Right ventricle myocardium inferior (tissue), 1 donor: ENCODE measurements at regions not wholly inside any gene's neighbourhood (a gene's known extent, or its start where the extent isn't known, plus 50 kb on each side); places are given as distances from the start of the nearest gene placed in this dataset.

Source experiments
- ATAC-seq: fragments of 200-7000 bp; cut with Tn5 transposase; one replicate; pipeline ENCODE4 v1.9.1; 2020; ENCODE audit warnings: mild to moderate bottlenecking, moderate library complexity
- DNase-seq: peaks from one replicate; pipeline ENCODE4 v3.0.0; 2021; ENCODE audit errors: missing footprints
- intact Hi-C: fragments of 100-400 bp; cut with DNase I; formaldehyde crosslinking; loops from one replicate; pipeline ENCODE4 v1.11.0; 2022
- donor health status: DM: no; HTN: yes; CAD: no; lungs with severe emphysema.

DNA sequence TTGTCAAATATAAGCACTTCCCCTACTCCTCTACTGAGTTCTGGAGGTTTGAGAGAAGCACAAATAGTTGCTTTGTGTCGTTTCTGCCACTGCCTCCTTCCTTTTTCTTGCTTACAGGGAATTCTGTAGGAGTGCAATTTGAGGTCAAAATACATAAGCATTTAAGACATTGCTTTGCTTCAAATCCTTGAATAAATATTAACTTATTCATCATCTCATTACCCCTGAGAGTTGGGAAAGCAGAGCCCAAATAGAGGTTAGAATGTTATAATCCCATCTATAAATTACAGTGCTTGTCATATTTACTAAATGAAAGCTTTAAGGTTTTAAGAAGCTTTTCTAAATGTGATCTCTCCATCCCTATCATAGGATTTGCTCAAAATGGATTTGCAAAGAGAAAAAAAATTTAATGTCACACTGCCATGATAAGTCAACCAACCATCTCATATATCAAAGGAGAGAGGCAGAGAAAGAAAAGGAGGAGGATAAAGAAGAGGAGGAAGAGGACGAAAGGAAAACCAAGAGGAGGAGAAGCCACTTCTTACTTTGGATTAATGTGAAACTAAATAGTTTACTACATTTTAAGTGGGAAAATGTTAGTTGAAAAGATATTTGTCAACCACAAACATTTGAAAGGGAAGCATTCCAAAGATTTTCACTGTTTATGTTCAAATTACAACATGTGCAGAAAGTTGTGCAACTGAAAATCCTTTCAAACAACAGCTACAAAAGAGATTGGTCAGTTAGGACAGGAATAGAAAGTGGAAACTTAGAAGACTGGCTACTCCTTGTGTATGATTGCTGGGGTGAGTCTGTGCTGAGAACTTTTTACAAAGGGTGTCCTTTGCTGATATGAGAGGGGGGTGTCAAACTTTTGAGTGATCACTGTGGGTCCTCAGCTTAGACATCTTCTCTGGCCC, 277.3 kb upstream of the FN1 start:
- intact Hi-C loops: loop anchor here (2.0 kb wide), 1 partner anchor 46 kb away; no protein-coding TSS in a partner anchor
- ATAC-seq (peak; percentile 30), DNase-seq (no peak)

DNA sequence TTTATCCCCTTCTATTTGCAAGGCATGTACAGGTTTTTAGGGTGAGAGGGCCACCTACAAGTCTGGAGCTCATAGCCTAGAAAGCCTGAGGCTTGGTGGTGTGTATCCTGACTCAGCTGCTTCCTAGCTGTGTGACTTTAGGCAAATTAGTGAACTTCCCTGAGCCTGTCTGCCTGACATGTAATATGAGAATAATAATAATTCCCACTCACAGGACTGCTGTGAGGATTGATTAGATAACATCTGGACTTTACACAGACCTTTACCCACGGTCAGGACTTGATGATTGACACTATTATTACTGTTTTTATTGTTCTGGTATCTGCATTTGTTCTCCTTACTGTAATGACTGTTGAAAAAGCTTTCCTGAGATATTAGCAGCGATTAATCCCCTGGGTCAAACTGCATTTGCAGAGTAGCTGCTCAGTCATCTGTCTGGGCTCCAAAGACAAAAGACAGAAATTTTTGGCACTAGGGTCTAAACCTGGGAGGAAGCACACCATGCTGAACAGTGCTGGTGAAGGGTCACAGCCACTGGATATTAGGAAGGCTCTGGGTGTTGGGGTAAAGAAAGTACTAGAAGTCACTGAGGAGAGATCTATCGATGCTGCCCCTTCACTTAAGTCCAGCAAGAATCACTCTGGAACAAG, 276.5 kb upstream of the FN1 start:
- intact Hi-C loops: loop anchor here (2.0 kb wide), 1 partner anchor 46 kb away; no protein-coding TSS in a partner anchor
- ATAC-seq (no peak), DNase-seq (no peak)

DNA sequence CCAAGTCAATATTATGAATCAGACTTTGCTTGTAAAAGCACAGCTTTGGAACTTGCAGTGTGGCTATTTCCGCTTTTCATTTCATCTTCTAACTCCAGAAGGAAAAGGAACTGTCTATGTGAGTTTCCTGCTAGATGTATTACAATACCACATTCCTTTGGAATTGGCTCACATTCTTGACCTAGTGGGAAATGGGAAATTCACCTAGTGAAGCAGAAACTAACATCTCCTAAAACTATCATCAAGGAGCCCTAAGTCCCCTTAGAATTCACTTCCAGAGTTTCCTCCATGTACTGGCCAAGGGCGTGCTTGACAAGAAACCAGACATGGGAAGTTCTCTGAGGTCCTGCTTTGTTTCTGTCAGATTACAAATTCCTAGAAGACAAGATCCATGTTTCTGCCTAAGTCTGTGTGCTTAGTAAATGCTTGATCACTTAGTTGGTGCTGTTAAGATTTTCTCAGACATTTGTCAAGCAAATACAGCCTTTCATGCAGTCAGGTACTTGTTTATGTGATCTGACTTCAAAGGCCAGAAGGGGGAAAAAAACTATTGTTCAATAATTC, 275.7 kb upstream of the FN1 start:
- intact Hi-C loops: loop anchor here (2.0 kb wide), 1 partner anchor 47 kb away; no protein-coding TSS in a partner anchor
- ATAC-seq (peak; percentile 33), DNase-seq (no peak)

DNA sequence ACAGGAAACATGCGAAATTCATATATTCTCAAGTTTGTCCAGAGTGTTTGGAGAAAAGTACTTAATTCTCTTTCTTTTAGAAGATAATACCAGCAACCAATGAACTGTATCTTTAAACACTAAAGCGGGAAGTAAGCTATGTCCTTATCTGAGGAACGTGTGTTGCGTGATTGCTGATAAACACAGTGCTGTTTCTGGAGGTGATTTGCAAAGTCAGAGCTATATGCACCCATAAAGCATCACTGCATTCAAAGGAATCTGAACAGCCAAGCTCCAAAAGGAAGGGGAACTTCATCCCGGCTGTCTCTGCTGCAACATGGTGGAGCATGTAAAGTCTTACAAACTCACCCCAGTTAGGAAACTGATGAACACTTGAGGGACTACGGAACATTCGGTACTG, 271.7 kb upstream of the FN1 start:
- DNase-seq (no peak), ATAC-seq (no peak)
- intact Hi-C loops: no loop called here

DNA sequence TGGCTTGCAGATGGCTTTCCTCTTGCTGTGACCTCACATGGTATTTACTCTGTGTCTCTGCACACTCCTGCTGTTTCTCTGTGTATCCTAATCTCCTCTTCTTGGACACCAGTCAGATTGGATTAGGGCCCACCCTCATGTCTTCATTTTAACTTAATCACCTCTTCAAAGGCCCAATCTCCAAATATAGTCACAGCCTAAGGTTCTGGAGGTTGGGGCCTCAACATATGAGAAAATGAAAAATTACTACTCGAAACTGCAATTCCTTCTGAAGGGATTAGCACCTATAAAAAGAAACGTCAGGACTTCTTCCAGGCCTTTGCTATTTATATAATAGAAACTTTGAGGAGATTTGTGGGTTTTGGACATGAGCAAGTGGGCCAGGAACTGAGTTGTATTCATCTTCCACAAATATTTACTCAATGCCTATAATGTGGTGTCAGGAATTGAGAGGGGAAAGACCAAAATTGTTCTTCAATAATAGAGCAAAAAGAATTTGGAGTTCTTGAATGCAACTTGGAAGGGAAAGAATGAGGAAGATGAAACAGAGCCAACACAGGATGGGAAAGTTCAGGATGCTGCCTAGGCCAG, 270.0 kb upstream of the FN1 start:
- no peak for ATAC-seq
- no peak for DNase-seq
- intact Hi-C loops: no loop called here

DNA sequence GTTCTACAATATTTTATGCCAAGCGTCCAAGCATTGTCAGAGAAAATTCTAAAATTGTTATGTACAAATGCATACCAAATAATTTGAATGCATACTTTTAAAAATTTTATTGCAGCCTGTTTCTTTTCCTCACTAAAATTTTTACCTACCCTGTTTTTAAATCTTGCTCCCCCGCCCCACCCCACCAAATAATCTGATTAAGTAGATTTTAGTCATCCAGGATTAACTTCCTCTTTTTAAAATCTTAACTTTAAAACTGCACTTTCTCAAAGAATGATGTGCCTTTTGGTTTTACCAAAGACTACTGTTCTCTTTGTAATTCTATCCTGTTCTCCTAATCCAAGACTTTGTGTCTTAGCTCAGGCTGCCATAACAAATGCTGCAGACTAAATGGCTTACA, 269.4 kb upstream of the FN1 start:
- DNase-seq (no peak), ATAC-seq (no peak)
- intact Hi-C loops: no loop called here

DNA sequence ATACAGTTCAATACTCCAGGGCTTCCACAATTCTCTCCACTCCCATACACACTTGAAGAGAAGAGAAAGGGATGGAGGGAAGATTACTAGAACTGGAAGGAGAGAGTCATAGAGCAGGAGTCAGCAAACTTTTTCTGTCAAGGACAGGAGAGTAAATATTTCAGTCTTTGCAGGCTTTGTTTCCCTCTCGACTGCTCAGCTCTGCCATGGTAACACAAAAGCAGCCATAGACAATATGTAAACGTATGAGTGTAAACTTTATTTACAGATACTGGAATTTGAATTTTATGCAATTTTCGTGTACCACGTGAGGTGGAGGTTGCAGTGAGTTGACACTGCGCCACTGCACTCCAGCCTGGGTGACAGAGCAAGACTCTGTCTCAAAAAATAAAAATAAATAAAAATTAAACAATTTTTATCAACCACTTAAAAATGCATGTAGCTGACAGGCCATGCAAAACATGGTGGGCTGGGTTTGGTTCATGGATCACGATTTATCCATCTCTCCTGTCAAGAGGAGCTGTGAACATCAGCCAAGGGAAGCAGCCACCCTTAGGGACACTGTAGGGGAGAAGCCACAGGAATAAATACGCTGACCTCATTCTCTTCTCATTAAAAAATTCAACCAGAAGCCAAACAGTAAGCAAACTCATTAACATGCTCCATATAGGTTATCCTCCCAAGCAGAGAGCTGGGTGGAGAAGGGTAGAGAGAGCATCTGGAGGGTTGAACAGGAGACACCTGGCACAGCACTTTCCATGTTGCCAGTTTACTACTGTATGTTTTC, 266.4 kb upstream of the FN1 start:
- ATAC-seq (no peak), DNase-seq (no peak)
- intact Hi-C loops: no loop called here

DNA sequence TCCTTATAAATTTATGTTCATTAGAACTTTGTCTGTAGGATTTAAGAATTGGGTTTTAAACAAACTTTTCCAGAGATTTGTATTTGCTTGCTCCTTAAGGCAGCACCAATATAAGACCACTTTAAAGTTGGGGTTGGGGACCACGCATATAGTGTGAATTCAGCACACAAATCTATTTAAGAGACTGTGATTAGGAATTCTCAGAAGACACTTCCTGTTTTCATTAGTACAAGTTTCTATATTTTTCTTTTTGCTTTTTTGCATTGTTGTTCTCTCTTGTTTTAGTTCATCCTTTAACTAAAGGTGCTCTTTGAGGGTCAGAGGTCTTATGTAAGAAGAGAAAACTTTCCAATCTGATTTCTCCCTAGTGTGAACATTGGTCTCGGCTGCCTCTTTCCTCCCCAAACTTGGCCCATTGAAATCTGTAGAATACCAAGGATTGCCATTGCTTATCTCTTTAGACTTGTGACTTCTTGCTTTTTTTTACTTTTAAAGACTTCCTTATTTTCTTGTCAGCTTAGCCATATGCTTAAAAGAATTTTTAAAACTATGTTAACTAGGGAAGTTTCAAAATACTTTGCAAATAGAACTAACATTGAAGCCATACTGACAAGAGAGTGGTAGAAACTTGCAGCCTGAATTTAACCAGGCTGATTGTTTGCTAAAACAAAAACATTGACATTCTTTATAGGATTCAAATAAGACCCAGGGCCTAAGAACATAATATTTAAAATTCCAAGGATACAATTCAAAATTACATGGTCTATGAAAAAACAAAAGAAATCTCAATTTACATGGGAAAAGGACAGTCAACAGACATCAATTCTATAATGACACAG, 264.1 kb upstream of the FN1 start:
- intact Hi-C loops: no loop called here
- no peak for ATAC-seq
- DNase-seq: no peak

DNA sequence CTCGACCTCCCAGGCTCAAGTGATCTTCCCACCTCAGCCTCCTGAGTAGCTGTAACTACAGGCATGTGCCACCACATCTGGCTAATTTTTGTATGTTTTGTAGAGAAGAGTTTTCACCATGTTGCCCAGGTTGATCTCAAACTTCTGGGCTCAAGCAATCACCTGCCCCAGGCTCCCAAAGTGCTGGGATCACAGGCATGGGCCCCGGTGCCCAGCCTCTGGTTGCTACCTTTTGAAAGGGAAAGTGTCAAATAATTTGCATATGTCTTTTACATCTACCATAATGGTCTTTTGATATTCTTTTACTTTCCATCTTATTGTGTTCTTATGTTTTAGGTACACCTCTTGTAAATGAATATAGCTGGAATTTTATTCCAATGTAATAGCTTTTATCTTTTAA, 263.1 kb upstream of the FN1 start:
- DNase-seq (no peak), ATAC-seq (no peak)
- intact Hi-C loops: no loop called here

DNA sequence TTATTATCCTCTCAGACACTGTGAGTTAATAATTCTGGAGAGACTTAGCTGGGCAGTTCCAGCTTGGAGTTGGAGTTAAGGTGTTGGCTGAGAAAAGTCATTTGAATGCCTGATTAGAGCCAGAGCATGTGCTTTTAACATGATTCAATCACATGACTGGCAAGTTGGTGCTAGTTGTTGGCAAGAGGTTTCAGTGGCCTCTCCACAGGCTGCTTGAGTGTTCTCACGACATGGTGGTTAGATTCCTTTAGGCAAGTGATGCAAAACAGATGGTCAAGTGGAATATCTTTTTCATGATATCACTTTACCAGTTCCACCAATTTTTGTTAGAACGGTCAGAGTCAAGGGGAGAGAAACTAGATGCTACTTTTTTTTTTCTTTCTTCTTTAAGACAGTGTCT, 262.7 kb upstream of the FN1 start:
- ATAC-seq: no peak
- intact Hi-C loops: no loop called here
- DNase-seq: no peak

DNA sequence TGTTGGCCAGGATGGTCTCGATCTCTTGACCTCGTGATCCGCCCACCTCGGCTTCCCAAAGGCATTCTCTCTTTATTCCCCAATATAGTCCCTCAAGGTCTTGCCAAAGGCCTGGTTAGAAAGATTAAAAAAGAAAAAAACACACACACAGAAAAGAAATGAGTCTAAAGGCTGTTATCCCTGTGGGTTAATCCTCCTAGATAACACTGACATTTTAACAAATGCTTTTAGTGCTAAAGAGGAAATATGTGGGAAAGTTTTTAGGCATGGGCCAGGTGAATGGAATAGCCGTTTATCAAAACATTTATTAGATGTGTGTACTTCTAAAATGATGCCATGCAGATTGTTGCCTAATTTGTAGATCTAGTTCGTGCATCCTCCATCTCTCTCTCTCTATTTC, 261.6 kb upstream of the FN1 start:
- ATAC-seq: no peak
- intact Hi-C loops: no loop called here
- DNase-seq: no peak

DNA sequence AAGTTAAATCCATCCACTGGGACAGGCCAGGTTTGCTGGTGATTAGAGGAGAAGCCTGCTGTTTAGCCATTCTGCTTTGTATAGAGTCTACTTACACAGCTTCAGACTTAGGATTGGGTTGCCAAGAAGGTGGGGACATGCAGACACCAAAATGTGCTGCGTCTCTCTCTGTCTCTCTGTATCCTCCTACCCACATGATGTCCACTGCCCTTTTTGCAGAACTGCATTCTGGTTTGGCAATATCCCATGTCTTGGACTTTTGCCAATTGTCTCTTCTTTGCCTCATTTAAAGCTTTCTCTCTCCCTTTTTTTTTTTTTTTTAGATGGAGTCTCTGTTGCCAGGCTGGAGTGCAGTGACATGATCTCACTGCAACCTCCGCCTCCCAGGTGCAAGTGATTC, 261.1 kb upstream of the FN1 start:
- no peak for ATAC-seq

DNA sequence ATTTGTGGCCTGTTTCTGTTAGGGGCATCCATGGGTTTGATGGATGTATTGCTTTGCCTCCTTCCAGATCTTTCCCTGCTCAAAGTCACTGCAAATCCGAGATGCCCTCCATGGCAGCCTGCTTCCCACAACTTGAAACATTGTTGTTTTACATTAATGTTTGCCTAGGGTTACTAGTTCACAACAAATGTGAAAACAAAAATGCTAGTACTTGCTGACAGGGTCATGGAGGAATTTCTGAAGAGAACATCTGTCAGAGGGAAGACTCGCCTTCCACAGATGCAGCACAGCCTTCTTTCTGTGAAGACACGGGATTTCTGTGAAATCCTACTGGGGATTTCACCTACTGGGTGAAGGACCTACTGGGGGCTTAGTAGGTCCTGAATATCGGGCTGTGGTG, 260.0 kb upstream of the FN1 start:
- DNase-seq (no peak), ATAC-seq (no peak)
- intact Hi-C loops: no loop called here

More for the DNA sequence above, 261.1 kb upstream of the FN1 start:
- intact Hi-C loops: no loop called here
- DNase-seq: no peak

DNA sequence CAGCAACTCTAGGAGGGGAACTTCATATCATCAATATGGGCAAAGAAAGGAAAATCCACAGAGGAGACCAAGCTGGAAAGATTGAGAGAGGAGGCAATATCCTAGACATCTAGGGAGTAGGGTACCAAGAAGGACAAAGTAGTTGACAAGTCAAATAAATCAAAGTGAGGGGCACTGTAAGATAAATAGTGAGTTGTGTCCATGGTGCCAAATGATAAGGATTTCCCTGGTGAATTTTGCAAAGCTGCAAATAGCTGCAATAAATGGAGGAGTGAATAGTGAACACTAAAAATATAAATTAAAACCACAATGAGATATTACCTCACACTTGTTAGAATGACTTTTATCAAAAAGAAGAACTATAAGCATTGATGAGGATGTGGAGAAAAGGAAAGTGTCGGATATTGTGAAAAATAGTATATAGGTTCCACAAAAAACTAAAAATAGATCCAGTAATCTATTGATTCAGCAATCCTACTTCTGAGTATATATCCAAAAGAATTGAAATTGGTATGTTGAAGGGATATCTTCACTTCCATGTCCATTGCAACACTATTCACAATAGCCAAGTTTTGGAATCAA, 258.2 kb upstream of the FN1 start:
- no peak for DNase-seq
- intact Hi-C loops: no loop called here
- no peak for ATAC-seq

DNA sequence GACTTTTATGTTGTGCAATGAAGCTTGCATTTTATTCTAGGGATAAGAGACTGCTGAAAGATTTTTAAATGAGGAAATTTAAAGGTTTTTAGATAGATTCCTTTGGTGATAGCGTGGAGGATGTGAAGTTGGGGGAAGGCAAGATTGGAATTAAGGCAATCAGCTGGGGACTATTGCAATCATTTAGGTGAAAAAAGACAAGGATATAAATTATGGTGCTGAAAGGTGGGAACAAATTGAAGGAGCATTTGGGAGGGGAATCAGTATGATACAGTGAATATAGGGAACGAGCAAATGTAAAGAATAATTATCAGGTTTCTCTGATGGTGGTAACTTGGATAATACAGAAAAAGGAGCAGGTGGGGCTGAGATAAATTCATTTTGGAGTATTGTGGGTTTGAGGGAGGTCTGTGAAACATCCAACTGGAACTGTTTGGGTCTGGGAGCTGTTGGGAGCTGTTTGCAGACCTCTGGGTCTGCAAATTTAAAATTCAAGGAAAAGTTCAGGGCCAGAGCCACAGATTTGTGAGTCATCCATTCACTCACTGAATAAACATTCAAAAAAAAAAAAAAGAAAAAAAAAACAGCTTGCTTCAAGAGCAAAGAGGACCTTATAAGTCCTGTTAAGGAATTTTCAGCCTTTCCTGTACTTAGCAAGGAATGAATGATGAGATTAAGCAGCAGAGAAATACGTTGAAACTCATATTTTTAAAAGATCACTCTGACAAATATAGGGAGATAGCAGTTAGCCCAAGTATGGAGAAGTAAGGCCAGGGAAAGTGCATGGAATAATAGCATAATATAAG, 257.5 kb upstream of the FN1 start:
- ATAC-seq (no peak), DNase-seq (no peak)
- intact Hi-C loops: no loop called here

DNA sequence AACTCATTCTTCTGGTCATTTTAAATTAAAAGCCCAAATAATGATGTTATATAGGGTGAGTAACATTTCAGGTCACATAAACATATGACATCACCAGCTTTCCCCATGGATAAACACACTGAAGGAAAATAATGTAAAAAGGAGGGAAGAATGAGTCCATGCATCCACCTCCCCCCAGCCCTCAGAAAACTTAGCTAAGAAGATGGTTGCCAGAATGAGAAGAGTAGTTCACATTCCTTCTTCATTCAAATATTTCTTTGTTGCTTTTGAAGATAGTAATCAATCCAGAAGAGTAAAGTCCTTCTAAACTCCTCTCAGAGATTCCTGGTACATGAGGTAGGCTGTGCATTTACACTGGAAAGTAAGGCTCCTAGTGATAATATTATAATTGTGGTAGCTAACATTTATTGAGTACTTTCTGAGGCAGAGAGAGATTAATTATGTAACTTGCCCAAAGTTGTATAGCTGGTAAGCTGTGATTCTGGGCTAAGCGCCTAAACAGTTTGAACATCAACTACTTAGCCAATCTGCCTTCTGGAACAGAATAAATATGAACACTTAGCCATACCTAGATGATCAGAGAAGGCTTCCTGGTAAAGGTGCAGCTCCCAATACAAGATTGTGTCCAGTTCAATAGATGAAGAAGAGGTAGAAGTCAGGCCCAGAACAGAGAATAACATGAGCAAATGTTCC, 256.7 kb upstream of the FN1 start:
- intact Hi-C loops: no loop called here
- ATAC-seq (no peak), DNase-seq (no peak)
